ENCODE measurements at regions not wholly inside any gene's neighbourhood (a gene's known extent, or its start where the extent isn't known, plus 50 kb on each side); places are given as distances from the start of the nearest gene placed in this dataset.

DNA sequence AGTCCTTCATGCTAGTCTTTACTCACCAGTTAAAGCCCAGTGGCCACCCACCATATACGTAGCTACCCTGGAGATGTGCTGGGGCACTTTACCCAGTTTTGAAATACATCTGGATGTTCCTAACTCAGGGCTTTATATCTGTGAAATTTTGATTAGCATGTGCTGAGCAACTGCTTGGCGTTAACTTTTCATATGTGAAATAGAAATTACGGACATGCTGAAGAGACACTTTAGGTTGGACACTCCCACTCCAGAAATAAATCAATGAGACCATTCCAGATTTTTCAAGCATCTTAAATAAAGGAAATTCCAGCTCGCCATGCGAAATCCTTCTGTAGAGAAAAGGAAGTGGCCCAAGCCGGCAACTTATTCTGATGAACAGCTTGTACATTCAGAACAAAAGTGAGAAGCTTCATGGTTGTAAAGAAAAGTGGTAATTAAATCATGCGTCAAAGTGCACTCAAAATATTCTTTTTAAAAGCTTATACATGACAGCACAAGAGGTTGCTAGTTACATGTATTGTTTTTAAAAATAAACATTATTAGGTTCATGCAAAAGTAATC is 153.5 kb upstream of the ITGB1 start:
- TF ChIP-seq, protein P1, sequence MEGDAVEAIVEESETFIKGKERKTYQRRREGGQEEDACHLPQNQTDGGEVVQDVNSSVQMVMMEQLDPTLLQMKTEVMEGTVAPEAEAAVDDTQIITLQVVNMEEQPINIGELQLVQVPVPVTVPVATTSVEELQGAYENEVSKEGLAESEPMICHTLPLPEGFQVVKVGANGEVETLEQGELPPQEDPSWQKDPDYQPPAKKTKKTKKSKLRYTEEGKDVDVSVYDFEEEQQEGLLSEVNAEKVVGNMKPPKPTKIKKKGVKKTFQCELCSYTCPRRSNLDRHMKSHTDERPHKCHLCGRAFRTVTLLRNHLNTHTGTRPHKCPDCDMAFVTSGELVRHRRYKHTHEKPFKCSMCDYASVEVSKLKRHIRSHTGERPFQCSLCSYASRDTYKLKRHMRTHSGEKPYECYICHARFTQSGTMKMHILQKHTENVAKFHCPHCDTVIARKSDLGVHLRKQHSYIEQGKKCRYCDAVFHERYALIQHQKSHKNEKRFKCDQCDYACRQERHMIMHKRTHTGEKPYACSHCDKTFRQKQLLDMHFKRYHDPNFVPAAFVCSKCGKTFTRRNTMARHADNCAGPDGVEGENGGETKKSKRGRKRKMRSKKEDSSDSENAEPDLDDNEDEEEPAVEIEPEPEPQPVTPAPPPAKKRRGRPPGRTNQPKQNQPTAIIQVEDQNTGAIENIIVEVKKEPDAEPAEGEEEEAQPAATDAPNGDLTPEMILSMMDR (IDR thresholded peaks at IDR 0.05; ENCODE audit: low read depth, low read length): no peak
- TF ChIP-seq EZH2phosphoT487 (IDR thresholded peaks at IDR 0.05; ENCODE audit: low read depth): no peak
